Kidney epithelial cell (primary cell): ENCODE measurements at regions not wholly inside any gene's neighbourhood (a gene's known extent, or its start where the extent isn't known, plus 50 kb on each side); places are given as distances from the start of the nearest gene placed in this dataset.

Source experiments
- DNase-seq: peaks from one replicate; pipeline ENCODE4 v3.0.0-alpha.2; 2010; ENCODE audit warnings: low read depth
- H3K27me3 ChIP-seq: 2 replicates; pipeline ENCODE4 v1.6.0; 2011; ENCODE audit warnings: low read length; ENCODE audit not compliant: control insufficient read depth, insufficient read depth
- H3K36me3 ChIP-seq: 2 replicates; pipeline ENCODE4 v1.5.1; 2011; ENCODE audit warnings: low read length; ENCODE audit not compliant: control insufficient read depth, insufficient read depth
- H3K4me3 ChIP-seq: 2 replicates; pipeline ENCODE4 v1.5.1; 2011; ENCODE audit warnings: low read depth, mild to moderate bottlenecking, control low read depth, low read length
- CTCF ChIP-seq: IDR thresholded peaks from 2 replicates; pipeline ENCODE4 v1.5.1; 2011; ENCODE audit warnings: mild to moderate bottlenecking, moderate library complexity, low read length, control low read depth, inconsistent platforms; ENCODE audit not compliant: insufficient read depth, poor library complexity, severe bottlenecking

GRCh38 chr11:109526931-109527330 lies 104.9 kb downstream of the C11orf87 start:
- H3K36me3 ChIP-seq: no peaks in the 10 kb centered on the region
- DNase-seq: no peak
- no peak overlapping the region for H3K4me3 ChIP-seq
- H3K27me3 ChIP-seq: no peaks in the 10 kb centered on the region
- TF ChIP-seq CTCF: no peak

- no peak for TF ChIP-seq CTCF
These were observed 105.5 kb downstream of the C11orf87 start for GRCh38 chr11:109527496-109527895.

DNA sequence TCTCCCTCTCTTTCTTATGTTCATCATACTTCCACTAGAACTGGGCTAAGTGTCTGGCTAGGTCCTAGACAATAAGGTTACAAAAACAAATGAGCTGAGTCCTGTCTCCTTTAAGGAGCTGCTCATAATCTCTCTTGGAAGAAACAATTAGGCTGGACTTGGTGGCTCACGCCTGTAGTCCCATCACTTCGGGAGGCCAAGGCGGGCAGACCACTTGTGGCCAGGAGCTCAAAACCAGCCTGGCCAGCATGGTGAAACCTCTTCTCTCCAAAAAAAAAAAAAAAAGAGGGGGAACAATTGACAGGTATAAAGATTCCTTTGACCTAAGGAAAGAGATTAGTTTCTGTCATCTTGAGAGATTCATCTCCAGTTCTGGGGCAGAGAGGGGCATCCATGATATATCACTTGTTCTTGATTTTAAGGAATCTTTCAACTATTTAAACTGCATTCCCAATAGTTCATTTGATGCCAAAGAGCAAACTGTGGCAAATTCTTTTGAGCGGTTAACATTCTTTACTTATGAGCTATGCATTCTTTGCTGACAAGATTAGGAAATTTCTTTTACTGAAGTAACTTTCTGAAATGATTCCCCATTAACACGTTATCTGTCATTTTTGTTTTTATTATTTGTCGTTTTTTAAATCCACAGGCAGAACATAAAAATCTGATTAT lies 125.5 kb downstream of the C11orf87 start:
- TF ChIP-seq CTCF: no peak
- no peak for DNase-seq
- H3K4me3 ChIP-seq: no peak overlapping the region
- H3K27me3 ChIP-seq: no peaks in the 10 kb centered on the region
- no peaks in the 10 kb centered on the region for H3K36me3 ChIP-seq

More at GRCh38 chr11:109527496-109527895, 105.5 kb downstream of the C11orf87 start:
- no peak overlapping the region for H3K4me3 ChIP-seq
- no peak for DNase-seq
- H3K27me3 ChIP-seq: no peaks in the 10 kb centered on the region
- H3K36me3 ChIP-seq: no peaks in the 10 kb centered on the region

DNA sequence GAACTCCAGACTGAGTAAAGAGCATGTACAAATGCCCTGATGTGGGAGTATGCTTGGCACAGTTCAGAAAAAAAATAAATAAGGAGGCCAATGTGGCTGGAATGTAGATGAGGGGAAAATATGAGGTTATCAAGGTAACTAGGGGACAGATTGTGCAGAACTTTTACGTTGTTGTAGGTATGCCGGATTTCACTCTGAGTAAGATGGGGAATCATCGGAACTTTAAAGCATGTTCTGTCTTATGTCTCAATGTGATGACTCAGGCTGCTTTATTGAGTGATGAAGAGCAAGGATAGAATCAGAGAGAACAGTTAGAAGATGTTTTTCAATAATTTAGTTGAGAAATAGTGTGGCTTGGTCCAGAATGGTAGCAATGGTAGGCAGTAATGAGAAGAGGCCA lies 130.4 kb downstream of the C11orf87 start:
- no peak for TF ChIP-seq CTCF

DNA sequence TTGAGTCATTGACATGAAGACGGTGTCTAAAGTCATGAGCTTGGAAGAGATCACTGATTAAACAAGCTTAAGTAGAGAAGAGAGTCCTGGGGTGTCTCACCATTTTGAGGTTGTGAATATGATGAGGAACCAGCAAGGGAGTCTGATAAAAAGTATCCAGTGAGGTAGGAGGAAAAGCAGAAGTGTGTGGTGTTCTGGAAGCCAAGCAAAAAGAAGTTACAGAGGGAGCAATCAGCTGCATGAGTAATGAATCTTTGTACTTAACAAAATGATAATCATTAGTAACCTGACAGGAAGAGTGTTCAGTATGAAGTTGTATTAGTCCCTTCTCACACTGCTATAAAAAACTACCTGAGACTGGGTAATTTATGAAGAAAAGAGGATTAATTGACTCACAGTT lies 131.3 kb downstream of the C11orf87 start:
- Histone ChIP-seq H3K4me3 (no peak overlapping the region), H3K27me3 (no peaks in the 10 kb centered on the region), H3K36me3 (no peaks in the 10 kb centered on the region)
- TF ChIP-seq CTCF: no peak
- no peak for DNase-seq

More for the DNA sequence above, 130.4 kb downstream of the C11orf87 start:
- H3K4me3 ChIP-seq: no peak overlapping the region
- H3K27me3 ChIP-seq: no peaks in the 10 kb centered on the region
- DNase-seq: no peak
- H3K36me3 ChIP-seq: no peaks in the 10 kb centered on the region

DNA sequence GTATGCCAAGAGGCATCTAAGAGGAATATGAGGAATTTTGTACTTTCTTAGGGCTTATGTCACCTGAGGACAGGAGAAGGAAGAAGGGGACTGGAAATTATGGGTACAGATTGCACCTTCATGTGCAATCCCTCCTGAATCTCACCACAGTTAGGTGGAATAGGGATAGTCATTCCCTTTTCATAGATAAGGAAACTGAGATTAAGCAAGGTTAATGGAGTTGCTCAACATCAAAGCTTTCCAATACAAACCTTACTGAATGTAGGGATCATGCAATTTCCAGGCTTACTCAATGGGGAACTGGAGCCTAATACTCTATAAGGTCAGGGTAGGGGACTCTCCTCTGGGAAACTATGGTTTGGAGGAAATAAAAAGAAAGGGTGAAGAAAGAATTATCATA lies 133.0 kb downstream of the C11orf87 start:
- Histone ChIP-seq H3K27me3 (no peaks in the 10 kb centered on the region), H3K36me3 (no peaks in the 10 kb centered on the region), H3K4me3 (no peak overlapping the region)
- DNase-seq: no peak
- TF ChIP-seq CTCF: no peak
